Endothelial cell of umbilical vein (primary cell): ENCODE measurements at regions not wholly inside any gene's neighbourhood (a gene's known extent, or its start where the extent isn't known, plus 50 kb on each side); places are given as distances from the start of the nearest gene placed in this dataset.

Source experiments
- BruUV-seq: library from RNA; stranded (reverse); fragments of 400-500 nt; replicated peaks from 2 replicates; lab custom pipeline; 2021; lab: Mats Ljungman, UMichigan
- CTCF ChIA-PET: fragments of 300-600, 350-600 bp; sonication (Branson Sonifier 250); formaldehyde crosslinking; loops from one replicate; lab custom pipeline; 2021; ENCODE audit warnings: antibody characterized with exemption, inconsistent platforms; lab: Charles Lee
- POLR2A ChIA-PET: fragments of 300-600, 350-600 bp; sonication (Branson Sonifier 250); formaldehyde crosslinking; loops from one replicate; lab custom pipeline; 2021; ENCODE audit warnings: antibody characterized with exemption, inconsistent platforms; lab: Charles Lee
- DNase-seq: peaks from one replicate; pipeline ENCODE4 v3.0.0-alpha.2; 2011; ENCODE audit warnings: low read depth, low spot score
- FAIRE-seq: peaks from 2 replicates; lab custom pipeline; 2011; peaks lifted over from hg19 to GRCh38; lab: Jason Lieb, UNC
- H2AFZ ChIP-seq: 2 replicates; pipeline ENCODE4 v1.6.0; 2012; ENCODE audit warnings: low read depth, low read length, control low read depth, inconsistent platforms
- H3K27ac ChIP-seq: 2 replicates; pipeline ENCODE4 v1.5.1; 2011; ENCODE audit warnings: low read depth, mild to moderate bottlenecking, control low read depth, low read length, moderate library complexity; ENCODE audit not compliant: insufficient read depth
- H3K27me3 ChIP-seq, 2 experiments: 2 replicates each; pipeline versions ENCODE4 v1.6.0 to v1.6.1; 2011; ENCODE audit warnings: low read length in 2 of 2, mixed read lengths in 1 of 2; ENCODE audit not compliant: control insufficient read depth in 2 of 2, insufficient read depth in 2 of 2
- H3K36me3 ChIP-seq, 2 experiments: 2 replicates in 1 of 2; 3 replicates in 1 of 2; pipeline ENCODE4 v1.5.1; 2011; ENCODE audit warnings: low read length in 2 of 2, mild to moderate bottlenecking in 1 of 2, moderate library complexity in 1 of 2; ENCODE audit not compliant: control insufficient read depth in 2 of 2, insufficient read depth in 2 of 2; ENCODE audit errors: extremely low read depth in 1 of 2
- H3K4me1 ChIP-seq: 3 replicates; pipeline ENCODE4 v1.5.1; 2011; ENCODE audit warnings: mild to moderate bottlenecking, low read length; ENCODE audit not compliant: control insufficient read depth, insufficient read depth; ENCODE audit errors: extremely low read depth
- H3K4me2 ChIP-seq: 2 replicates; pipeline ENCODE4 v1.6.1; 2011; ENCODE audit warnings: low read length, control low read depth, mixed read lengths; ENCODE audit not compliant: insufficient read depth
- H3K4me3 ChIP-seq, 3 experiments: fragments of 200-600 bp in 1 of 3; sonication (generic), shearing (Covaris generic) in 1 of 3; replicated peaks in 1 of 3; 2 replicates each; pipeline ENCODE4 v1.5.1; 2011 to 2016; ENCODE audit warnings: control low read depth in 3 of 3, low read length in 3 of 3, mild to moderate bottlenecking in 2 of 3, inconsistent platforms in 1 of 3, low read depth in 1 of 3, moderate library complexity in 1 of 3; ENCODE audit not compliant: insufficient read depth in 1 of 3
- H3K79me2 ChIP-seq: 2 replicates; pipeline ENCODE4 v1.6.0; 2012; ENCODE audit warnings: low read length, inconsistent platforms; ENCODE audit not compliant: control insufficient read depth, insufficient read depth
- H3K9ac ChIP-seq: replicated peaks from 2 replicates; pipeline ENCODE3; 2011; ENCODE audit warnings: low read length, control low read depth; ENCODE audit not compliant: insufficient read depth; ENCODE audit errors: extremely low read depth
- H3K9me1 ChIP-seq: replicated peaks from 3 replicates; pipeline ENCODE4 v1.6.0; 2011; ENCODE audit warnings: mild to moderate bottlenecking, low read length; ENCODE audit not compliant: control insufficient read depth, insufficient read depth; ENCODE audit errors: extremely low read depth
- H3K9me3 ChIP-seq: replicated peaks from 2 replicates; pipeline ENCODE4 v1.5.1; 2012; ENCODE audit warnings: low read length, inconsistent platforms; ENCODE audit not compliant: control insufficient read depth, insufficient read depth
- H4K20me1 ChIP-seq: replicated peaks from 2 replicates; pipeline ENCODE3; 2011; ENCODE audit warnings: mild to moderate bottlenecking, low read length; ENCODE audit not compliant: control insufficient read depth, insufficient read depth; ENCODE audit errors: extremely low read depth
- EZH2 ChIP-seq: IDR thresholded peaks from 2 replicates; pipeline ENCODE4 v1.6.1; 2012; ENCODE audit warnings: borderline replicate concordance, low read depth, mild to moderate bottlenecking, moderate library complexity, low read length, inconsistent platforms; ENCODE audit not compliant: severe bottlenecking
- FOS ChIP-seq: IDR thresholded peaks from 2 replicates; pipeline ENCODE4 v1.6.1; 2011; ENCODE audit warnings: mild to moderate bottlenecking, low read length, moderate library complexity, borderline replicate concordance; ENCODE audit not compliant: insufficient read depth
- GATA2 ChIP-seq: IDR thresholded peaks from 2 replicates; pipeline ENCODE4 v1.7.0; 2011; ENCODE audit warnings: low read depth, mild to moderate bottlenecking, moderate library complexity, mixed read lengths, low read length; ENCODE audit not compliant: insufficient read length, insufficient read depth
- JUN ChIP-seq: IDR thresholded peaks from 2 replicates; pipeline ENCODE4 v1.6.1; 2011; ENCODE audit warnings: borderline replicate concordance, low read depth; ENCODE audit not compliant: insufficient read length, insufficient read depth
- MYC ChIP-seq: IDR thresholded peaks from one replicate; pipeline ENCODE4 v1.6.1; 2011; ENCODE audit warnings: mild to moderate bottlenecking, low read depth, low read length
- POLR2A ChIP-seq: IDR thresholded peaks from 2 replicates; pipeline ENCODE4 v1.6.1; 2012; ENCODE audit warnings: low read depth, mild to moderate bottlenecking, control low read depth, low read length
- POLR2AphosphoS5 ChIP-seq: IDR thresholded peaks from 2 replicates; pipeline ENCODE4 v1.6.1; 2012; ENCODE audit warnings: low read depth, mild to moderate bottlenecking, control low read depth, low read length, moderate library complexity; ENCODE audit not compliant: insufficient read depth
- dilution Hi-C: fragments of 300-500 bp; cut with MboI; formaldehyde crosslinking; loops from one replicate; pipeline ENCODE4 v1.15.0; 2019; ENCODE audit warnings: low sequenced_read_pairs; ENCODE audit not compliant: extremely low pct_ligation_motif_present
- intact Hi-C: fragments of 100-400 bp; cut with micrococcal nuclease; formaldehyde crosslinking; loops from one replicate; pipeline ENCODE4 v1.10.0; 2022
- TF ChIP-seq, protein P1 (sequence below): IDR thresholded peaks from 2 replicates; pipeline ENCODE4 v1.6.1; 2011; ENCODE audit not compliant: insufficient read depth, insufficient read length
- TF ChIP-seq, protein P2 (sequence below), 2 donors: IDR thresholded peaks; 1 replicate in 1 of 2; 2 replicates in 1 of 2; pipeline ENCODE4 v1.5.1; 2011; ENCODE audit warnings: low read length in 2 of 2, mild to moderate bottlenecking in 2 of 2, moderate library complexity in 2 of 2, control low read depth in 1 of 2, inconsistent platforms in 1 of 2, low read depth in 1 of 2; ENCODE audit not compliant: insufficient read depth in 1 of 2; ENCODE audit errors: extremely low read depth in 1 of 2

DNA sequence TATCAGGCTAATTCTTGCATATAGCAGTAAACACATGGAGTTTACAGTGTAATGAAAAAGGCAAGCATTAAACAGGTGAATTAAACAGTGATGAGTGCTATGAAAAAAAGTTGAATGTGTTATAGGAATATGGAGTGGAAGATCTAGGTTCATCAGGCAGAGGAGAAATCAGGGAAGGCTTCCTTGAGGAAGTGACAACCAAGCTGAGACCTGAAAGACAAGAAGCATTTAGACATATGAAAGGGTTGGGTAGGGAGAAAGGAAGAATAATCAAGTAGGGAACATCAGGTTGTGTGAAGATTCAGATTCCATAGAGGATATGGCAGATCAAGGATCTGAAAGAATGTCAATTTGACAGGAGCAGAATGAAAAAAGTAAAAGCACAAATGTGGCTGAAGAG is 612.5 kb downstream of the PRELID2 start:
- Histone ChIP-seq H3K4me3 (no peak overlapping the region), H3K4me2 (no peak overlapping the region), H3K4me1 (no peaks in the 10 kb centered on the region), H3K9me3 (no peaks in the 10 kb centered on the region), H4K20me1 (no peaks in the 10 kb centered on the region), H3K36me3 (no peaks in the 10 kb centered on the region), H3K9me1 (no peaks in the 10 kb centered on the region), H3K9ac (no peak overlapping the region), H3K79me2 (no peaks in the 10 kb centered on the region), H3K27me3 (no peaks in the 10 kb centered on the region), H2AFZ (no peak overlapping the region), H3K27ac (no peak overlapping the region)
- no peak for TF ChIP-seq POLR2A
- no peak for TF ChIP-seq JUN
- TF ChIP-seq, protein P1, sequence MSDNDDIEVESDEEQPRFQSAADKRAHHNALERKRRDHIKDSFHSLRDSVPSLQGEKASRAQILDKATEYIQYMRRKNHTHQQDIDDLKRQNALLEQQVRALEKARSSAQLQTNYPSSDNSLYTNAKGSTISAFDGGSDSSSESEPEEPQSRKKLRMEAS: no peak
- TF ChIP-seq GATA2: no peak
- TF ChIP-seq EZH2: no peak
- no peak for TF ChIP-seq POLR2AphosphoS5
- no peak for TF ChIP-seq MYC
- TF ChIP-seq, protein P2, sequence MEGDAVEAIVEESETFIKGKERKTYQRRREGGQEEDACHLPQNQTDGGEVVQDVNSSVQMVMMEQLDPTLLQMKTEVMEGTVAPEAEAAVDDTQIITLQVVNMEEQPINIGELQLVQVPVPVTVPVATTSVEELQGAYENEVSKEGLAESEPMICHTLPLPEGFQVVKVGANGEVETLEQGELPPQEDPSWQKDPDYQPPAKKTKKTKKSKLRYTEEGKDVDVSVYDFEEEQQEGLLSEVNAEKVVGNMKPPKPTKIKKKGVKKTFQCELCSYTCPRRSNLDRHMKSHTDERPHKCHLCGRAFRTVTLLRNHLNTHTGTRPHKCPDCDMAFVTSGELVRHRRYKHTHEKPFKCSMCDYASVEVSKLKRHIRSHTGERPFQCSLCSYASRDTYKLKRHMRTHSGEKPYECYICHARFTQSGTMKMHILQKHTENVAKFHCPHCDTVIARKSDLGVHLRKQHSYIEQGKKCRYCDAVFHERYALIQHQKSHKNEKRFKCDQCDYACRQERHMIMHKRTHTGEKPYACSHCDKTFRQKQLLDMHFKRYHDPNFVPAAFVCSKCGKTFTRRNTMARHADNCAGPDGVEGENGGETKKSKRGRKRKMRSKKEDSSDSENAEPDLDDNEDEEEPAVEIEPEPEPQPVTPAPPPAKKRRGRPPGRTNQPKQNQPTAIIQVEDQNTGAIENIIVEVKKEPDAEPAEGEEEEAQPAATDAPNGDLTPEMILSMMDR (IDR thresholded peaks at IDR 0.05; ENCODE audit: extremely low read depth in 1 of 2, insufficient read depth in 1 of 2, low read depth in 1 of 2, low read length in 2 of 2): no peak
- TF ChIP-seq FOS: no peak
- no peak for FAIRE-seq
- ChIA-PET POLR2A (no interaction called here), CTCF (interaction anchor here (2.5 kb wide), 1 partner anchor 15 kb away, joined by 7 read pairs; no protein-coding TSS in a partner anchor)
- no peak for DNase-seq
- dilution Hi-C loops (no loop called here), intact Hi-C loops (no loop called here)
- no TSS peak for BruUV-seq
